GM19324 (cell line): ENCODE measurements at regions not wholly inside any gene's neighbourhood (a gene's known extent, or its start where the extent isn't known, plus 50 kb on each side); places are given as distances from the start of the nearest gene placed in this dataset.
"Not testable (repeated sequence)": the region's sequence is repeated elsewhere in the genome, so short reads cannot be mapped to it uniquely, and the experiment has no call there.

Experiments
- ATAC-seq: cut with Tn5 transposase; IDR thresholded peaks from one replicate; pipeline ENCODE4 v1.9.1; 2021; ENCODE audit warnings: mild to moderate bottlenecking, moderate library complexity; ENCODE audit not compliant: unreplicated experiment, low FRiP score

GRCh38 chr4:135464311-135464710 is 1262.7 kb upstream of the PABPC4L start:
- no peak for ATAC-seq

- not testable (repeated sequence) for ATAC-seq
Observed at GRCh38 chr4:135447598-135447997, 1246.0 kb upstream of the PABPC4L start.

- no peak for ATAC-seq
Observed at GRCh38 chr4:135434936-135435335, 1233.3 kb upstream of the PABPC4L start.

GRCh38 chr4:135429528-135429927 is 1227.9 kb upstream of the PABPC4L start:
- no peak for ATAC-seq

GRCh38 chr4:135418353-135418752 is 1216.8 kb upstream of the PABPC4L start:
- ATAC-seq: no peak

- ATAC-seq: no peak
Observed at GRCh38 chr4:135412213-135412612, 1210.6 kb upstream of the PABPC4L start.

DNA sequence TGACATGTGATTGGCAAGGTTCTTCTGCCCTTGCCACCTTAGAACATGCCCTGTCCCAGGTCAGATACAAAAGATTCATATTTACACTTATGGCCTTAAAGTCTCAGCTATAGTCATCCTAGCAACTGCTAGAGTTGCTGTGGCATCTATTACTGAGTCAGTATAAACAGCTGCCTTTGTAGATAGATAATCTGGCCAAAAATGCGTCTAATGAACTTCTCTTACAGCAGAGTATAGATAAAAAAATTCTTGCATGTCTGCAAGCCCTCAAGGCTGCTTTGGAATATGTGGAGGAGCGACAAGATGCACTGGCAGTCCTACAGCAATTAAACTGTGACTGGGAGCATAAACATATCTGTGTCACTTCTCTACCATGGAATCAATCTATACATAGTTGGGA is 1209.7 kb upstream of the PABPC4L start:
- no peak for ATAC-seq

GRCh38 chr4:135409261-135409660 is 1207.7 kb upstream of the PABPC4L start:
- ATAC-seq: not testable (repeated sequence)

DNA sequence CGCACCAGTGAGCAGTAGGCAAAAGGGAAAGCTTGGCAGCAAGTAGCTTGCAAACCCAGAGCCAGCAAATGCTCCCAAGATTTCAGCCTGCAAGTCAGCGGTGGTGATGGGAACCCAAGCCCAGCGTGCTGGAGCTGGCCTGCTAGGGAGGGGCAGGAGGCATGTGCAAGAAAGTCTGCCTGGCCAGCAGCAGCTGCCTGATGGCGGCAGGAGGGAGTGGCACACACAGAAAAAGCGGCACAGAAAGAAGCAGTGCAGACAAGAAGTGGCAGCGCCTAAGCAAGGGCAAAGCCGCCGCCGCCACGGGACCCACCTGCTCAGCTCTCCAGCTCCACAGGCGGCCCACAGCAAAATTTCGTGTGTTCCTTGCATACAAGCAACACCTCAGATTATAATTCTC is 1206.5 kb upstream of the PABPC4L start:
- no peak for ATAC-seq

- ATAC-seq: not testable (repeated sequence)
Observed at GRCh38 chr4:135406597-135406996, 1205.0 kb upstream of the PABPC4L start.

- ATAC-seq: no peak
Observed at GRCh38 chr4:135385830-135386581, 1184.4 kb upstream of the PABPC4L start.

- no peak for ATAC-seq
Observed at GRCh38 chr4:135383356-135384288, 1182.0 kb upstream of the PABPC4L start.

DNA sequence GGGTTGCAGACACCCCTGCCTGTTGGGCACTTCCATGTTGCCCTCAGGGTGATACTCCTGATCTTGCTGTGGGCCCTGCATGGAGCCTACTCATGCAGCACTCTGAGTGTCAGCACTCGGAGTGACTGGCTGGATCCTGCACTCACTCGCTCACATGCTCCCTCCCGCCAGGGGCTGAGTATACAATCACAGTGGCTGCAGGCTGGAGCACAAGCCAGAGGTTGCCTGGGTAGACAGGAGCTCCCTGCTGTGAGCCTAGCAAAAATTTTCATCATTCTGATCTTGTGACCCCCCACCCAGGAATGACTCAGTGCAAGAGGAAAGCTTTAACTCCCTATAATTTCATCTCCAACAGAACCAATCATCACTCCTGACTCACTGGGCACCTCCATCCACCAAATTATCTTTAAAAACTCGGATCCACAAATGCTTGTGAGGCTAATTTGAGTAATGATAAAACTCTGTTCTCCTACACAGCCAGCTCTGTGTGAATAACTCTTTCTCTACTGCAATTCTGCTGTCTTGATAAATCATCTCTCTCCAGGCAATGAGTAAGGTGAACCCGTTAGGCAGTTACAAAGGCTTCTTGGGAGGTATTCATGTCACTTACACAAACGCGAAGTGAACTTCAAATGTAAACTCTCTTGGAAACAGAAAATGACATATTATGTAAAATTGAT is 1180.8 kb upstream of the PABPC4L start:
- no peak for ATAC-seq

GRCh38 chr4:135372131-135372530 is 1170.5 kb upstream of the PABPC4L start:
- ATAC-seq: no peak

DNA sequence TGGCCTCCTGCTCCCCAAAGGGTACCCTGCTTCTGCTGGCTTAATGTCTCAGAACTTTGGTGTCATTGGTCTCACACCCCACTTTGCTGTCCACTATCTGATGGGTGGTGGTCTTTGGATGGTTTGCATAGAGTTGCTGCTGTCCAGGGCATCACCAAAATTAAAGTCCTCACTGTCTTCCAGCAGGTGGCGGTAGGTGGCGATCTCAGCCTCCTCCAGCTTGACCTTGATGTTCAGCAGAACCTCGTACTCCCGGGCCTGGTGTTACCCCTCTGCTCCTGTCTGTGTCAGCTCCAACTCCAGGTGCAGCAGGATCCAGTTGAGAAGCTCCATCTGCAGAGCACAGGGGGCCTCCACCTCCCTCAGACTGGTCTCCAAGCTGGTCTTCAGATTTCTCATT is 1169.5 kb upstream of the PABPC4L start:
- ATAC-seq: no peak

GRCh38 chr4:135368831-135369230 is 1167.2 kb upstream of the PABPC4L start:
- no peak for ATAC-seq

GRCh38 chr4:135365065-135365464 is 1163.5 kb upstream of the PABPC4L start:
- no peak for ATAC-seq

- no peak for ATAC-seq
Observed at GRCh38 chr4:135359128-135359527, 1157.5 kb upstream of the PABPC4L start.

DNA sequence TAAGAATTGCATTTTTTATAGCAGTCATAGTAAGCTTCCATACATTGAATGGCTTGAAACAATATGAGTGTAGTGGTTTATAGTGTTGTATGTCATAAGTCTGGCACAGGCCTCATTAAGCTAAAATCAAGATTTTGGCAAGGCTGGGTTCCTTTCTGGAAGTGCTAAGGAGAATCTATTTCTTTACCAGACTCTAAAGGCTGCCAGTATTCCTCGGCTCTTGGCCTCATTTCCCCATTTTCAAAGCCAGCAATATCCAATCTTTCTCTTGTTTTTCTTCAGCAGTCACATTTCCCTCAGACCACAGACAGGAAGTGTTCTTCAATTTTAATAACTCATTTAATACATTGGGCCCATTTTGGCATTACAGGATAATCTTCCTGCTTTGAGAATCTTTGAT is 1155.5 kb upstream of the PABPC4L start:
- ATAC-seq: no peak

GRCh38 chr4:135354876-135355275 is 1153.3 kb upstream of the PABPC4L start:
- no peak for ATAC-seq

- no peak for ATAC-seq
Observed at GRCh38 chr4:135353008-135353407, 1151.4 kb upstream of the PABPC4L start.
